GM21825 (cell line): ENCODE measurements at regions not wholly inside any gene's neighbourhood (a gene's known extent, or its start where the extent isn't known, plus 50 kb on each side); places are given as distances from the start of the nearest gene placed in this dataset.
"Not testable (repeated sequence)": the region's sequence is repeated elsewhere in the genome, so short reads cannot be mapped to it uniquely, and the experiment has no call there.

Experiments
- ATAC-seq: cut with Tn5 transposase; IDR thresholded peaks from one replicate; pipeline ENCODE4 v1.9.1; 2021; ENCODE audit warnings: mild to moderate bottlenecking, moderate library complexity; ENCODE audit not compliant: unreplicated experiment

DNA sequence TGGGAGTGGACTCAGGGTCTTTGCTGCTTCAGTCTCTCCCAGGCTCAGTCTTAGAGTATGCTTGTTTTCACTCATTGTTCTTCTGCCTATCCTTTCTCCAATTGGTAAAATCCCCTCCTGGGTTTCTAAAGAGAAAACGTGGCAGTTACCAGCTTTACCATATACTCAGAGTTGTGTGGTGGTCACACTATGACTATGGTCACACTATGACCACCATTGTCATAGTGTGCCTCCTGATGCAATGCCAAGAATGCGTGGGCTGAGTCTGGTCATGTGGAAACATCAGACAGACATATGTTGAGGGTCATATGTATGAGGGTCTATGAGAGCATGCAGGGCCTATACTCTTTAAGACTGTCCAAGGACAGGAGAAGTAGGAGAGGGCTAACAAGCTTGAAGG lies 326.5 kb upstream of the PRR16 start:
- no peak for ATAC-seq

- no peak for ATAC-seq
Measured at GRCh38 chr5:120139039-120139438, 325.1 kb upstream of the PRR16 start.

DNA sequence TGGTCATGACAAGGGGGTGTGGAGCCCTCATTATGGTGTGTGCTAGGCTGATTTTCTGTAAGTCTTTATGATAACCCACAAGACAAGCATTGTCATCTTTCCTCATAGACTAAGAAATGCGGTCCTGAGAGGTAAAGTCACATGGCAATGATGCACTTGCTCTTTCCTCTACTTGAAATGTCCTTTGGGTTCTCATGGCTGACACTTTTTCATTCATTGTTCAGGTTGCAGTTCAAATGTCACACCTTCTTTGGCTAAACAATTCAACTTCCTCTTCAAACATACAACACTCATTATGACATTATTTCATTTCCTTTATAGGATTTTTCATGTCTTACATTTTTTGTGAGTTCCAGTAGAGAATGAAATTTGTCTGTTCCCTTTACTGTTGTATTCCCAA lies 323.6 kb upstream of the PRR16 start:
- ATAC-seq, result no peak

- no peak for ATAC-seq
Measured at GRCh38 chr5:120141076-120141475, 323.0 kb upstream of the PRR16 start.

DNA sequence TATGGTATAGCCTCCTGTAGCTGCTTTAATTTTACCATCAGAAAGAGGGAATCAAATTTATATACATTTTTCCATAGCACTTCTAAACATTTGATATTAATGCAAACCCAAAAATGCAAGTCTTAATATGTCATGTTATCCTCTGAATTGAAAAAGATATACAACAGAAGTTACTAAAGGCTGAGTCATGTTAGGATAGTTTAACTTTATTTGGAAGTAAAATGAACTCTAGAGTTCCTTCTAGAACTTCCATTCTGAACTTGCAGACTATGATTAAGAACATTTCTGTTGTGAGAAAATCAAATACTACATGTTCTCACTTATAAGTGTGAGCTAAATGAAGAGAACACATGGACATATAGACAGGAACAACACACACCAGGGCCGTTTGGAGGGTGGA lies 317.3 kb upstream of the PRR16 start:
- ATAC-seq, result no peak

GRCh38 chr5:120147911-120148310 lies 316.2 kb upstream of the PRR16 start:
- ATAC-seq, result not testable (repeated sequence)

DNA sequence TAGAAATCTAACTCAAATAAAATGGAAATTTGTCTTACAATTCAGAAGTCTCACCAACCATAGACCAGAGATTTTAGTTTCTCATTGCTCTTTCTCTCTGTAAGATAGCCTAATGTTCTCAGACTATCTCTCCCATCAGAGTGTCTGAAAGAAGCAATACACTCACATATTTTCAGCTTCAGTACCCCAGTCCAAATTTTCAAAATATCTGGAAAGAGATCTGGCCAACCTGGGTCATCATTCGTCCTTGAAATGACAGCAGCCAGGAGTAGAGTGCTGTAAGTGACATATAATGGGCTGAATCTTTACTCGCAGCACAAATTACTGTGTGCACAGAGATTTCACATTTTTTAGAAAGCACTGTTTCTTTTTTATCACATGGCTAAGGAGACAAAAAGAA lies 313.3 kb upstream of the PRR16 start:
- ATAC-seq, result no peak

- no peak for ATAC-seq
Measured at GRCh38 chr5:120151181-120151580, 312.9 kb upstream of the PRR16 start.

DNA sequence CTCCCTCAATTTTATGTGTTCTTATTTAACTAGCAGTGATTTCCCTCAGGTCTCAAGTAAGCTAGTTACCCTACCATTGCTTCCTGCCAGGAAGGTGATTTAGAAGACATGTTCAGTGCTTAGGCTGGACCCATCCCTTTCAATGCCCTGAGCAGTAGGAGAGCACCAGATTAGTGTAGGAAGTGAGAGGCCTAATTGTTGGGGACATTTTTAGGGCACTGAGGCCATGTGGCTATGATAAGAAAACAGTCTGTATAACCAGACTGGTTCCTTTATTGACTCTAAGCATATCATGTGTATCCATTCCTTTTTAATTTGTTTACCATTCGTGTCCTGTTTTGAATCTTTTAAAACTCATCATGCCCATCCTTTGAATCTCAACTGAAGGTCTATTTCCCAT lies 312.3 kb upstream of the PRR16 start:
- no peak for ATAC-seq

- ATAC-seq, result no peak
Measured at GRCh38 chr5:120152472-120152871, 311.6 kb upstream of the PRR16 start.

DNA sequence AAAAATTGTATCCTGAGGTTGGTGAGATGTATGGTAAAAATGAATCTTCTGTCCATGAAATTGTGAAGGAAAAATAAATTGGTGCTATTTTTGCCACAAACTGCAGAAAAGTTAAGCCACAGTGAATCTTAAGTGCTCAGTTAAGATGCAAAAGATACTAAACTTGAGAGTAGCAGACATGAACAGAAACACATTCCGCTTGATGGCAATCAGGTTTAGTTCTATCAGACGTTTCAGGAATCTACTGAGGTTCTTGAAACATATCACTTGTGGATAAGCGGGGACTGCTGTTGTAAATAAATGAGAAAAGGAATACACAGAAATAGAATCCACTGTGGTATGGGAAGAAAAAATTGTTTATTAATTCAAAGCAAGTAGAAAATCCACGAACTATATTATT lies 311.2 kb upstream of the PRR16 start:
- no peak for ATAC-seq

DNA sequence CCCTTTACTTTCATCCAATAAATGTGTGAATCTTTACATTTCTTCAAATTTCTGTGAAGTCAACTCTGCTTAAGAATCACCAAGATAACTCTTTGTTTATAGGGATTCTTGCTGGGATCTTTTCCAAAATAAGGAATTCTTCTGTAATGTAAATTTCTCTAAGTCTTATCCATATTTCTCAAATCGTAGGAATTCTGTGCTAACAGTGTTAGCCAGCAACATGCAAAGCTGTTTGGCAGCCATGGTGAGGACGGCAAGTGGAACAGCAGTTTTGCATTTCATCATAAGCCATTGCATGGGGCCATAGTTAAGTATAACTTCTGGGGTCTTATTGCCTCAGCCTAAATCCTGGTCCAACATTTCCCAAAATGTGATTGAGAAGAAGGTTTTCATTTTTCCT lies 310.5 kb upstream of the PRR16 start:
- no peak for ATAC-seq

DNA sequence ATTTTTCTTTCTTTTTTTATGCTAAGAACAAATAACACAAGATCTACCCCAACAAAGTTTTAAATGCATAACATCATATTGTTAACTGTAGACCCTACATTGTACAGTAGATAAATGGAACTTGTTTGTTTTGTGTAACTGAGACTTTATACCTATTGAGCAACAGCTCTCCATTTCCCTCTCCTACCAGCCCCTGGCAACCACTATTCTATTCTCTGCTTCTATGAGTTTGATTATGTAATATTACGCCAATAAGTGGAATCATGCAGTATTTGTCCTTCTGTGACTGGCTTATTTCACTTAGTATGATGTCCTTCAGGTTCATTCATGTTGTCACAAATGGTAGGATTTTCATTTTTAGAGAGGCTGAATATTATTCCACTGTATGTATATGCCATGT lies 308.2 kb upstream of the PRR16 start:
- no peak for ATAC-seq

- no peak for ATAC-seq
Measured at GRCh38 chr5:120158211-120158610, 305.9 kb upstream of the PRR16 start.

DNA sequence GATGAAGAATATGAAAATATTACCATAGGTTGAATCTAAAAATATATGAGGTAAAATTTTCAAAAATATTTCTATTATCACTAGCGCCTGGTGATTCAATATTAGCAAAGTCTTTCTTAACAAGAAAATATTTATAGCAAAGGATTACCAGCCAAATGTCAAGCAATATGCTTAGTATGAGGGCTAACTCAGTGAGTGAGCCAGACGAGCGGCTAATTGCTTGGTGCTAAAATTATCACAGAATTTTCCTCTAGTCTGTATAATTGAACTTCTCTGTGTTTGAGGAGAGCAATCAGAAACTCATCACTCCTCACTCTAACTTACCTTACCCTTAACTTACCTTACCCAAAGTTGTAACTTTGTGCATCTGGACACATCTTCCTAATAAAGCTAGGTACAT lies 304.9 kb upstream of the PRR16 start:
- no peak for ATAC-seq

DNA sequence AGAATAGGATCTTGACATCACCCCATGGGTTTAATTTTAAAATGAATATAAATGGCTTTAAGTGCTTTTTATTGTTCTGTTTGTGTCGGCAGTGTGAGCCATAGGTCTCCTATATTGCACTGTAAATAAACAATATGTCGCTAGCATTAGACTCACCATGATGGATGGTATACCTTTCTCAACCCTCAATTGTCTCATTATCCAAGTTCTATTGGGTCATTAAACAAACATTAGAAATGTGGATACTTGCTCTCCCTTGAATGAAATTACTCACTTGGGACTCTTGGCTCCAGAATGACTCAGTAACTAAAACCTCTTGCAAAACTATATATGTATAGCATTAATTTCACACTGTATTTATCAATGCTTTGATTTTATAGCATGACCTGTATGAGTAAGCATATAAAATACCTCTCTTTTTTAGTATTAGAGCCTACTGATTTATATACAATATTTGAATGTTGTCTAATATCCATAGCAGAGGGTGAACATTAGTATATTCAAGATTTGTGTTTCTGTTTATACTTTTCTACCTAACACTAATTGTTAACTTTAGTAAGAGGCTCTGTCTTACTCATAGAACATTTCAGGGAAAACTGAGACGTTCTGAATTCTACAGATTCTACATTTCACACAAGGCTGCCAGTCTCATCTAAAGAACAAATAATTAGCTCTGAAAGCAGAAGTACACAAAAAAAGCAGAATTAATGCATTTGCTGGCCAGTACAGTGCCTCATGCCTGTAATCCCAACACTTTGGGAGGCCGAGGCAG lies 303.8 kb upstream of the PRR16 start:
- no peak for ATAC-seq

DNA sequence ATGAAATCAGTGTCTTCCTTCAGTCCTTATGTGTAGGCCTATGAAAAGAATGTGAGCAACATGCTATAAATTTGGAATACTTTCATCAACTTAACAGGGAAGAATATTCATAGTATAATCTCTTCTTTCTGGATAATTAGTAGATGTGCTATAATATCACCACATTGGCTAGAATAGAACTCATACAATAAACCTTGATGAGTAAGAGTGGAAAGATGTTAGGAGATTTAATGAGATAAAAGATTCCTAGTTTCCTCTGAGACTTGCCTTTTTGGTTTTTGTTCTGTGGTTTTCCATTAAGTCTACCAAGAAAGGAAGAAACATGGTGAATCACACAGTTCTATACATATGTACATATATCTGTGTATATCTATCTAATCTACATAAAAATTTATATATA lies 301.8 kb upstream of the PRR16 start:
- ATAC-seq, result no peak

- no peak for ATAC-seq
Measured at GRCh38 chr5:120164037-120164436, 300.1 kb upstream of the PRR16 start.

DNA sequence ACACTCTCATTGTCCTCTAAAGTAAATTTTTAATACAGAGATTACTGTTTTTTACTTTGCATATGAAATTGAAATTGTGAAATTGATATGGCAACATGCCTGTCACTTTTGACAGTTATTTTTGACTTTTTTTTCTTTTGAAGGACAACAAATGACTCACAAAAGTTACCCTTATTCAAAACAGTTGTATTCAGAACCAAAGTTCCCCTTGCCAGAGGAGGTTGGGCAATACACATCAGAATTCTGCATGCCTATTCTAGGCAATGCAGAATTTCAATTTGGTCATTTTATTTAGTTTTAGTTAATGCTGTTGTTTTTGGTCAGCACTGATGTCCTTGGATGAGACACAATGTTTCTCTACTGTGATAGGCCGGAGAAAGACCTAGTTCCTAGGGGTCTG lies 299.1 kb upstream of the PRR16 start:
- ATAC-seq, result no peak

DNA sequence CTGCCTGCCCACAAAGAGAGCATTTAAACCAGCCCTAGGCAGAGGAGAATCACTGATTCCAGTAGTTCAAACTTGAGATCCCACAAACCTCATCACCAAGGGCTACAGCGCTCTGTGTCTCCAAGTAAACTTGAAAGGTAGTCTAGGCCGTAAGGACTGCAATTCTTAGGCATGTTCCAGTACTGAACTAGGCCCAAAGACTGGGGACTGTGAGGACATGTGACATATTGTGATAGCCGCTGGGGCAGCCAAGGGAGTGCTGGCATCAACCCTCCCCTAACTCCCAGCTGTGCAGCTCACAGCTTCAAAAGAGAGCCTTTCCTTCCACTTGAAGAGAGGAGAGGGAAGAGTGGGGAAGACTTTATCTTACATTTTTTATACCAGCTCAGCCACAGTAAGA lies 291.0 kb upstream of the PRR16 start:
- ATAC-seq, result no peak

DNA sequence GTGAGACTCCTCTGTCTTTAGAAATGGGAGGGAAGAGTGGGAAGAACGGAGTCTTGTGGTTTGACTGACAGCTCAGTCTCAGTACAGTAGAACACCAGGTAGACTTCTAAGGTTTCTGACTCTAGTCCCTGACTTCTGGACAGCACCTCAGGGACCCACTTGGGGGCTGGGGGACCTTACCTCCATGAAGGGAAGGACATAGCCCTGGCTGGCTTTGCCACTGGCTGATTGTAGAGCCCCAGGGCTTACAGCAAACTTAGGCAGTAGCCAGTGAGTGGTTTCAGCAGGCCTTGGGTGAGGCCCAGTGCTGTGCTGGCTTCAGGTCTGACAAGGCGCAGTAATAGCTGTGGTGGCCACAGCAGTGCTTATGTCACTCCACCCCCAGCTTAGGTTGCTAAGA lies 290.0 kb upstream of the PRR16 start:
- ATAC-seq, result no peak

DNA sequence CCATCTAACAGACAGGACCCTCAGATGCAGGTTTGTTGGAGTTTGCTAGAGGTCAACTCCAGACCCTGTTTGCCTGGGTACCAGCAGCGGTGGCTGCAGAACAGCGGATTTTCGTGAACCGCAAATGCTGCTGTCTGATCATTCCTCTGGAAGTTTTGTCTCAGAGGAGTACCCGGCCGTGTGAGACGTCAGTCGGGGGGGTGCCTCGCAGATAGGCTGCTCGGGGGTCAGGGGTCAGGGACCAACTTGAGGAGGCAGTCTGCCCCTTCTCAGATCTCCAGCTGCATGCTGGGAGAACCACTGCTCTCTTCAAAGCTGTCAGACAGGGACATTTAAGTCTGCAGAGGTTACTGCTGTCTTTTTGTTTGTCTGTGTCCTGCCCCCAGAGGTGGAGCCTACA lies 282.9 kb upstream of the PRR16 start:
- not testable (repeated sequence) for ATAC-seq

DNA sequence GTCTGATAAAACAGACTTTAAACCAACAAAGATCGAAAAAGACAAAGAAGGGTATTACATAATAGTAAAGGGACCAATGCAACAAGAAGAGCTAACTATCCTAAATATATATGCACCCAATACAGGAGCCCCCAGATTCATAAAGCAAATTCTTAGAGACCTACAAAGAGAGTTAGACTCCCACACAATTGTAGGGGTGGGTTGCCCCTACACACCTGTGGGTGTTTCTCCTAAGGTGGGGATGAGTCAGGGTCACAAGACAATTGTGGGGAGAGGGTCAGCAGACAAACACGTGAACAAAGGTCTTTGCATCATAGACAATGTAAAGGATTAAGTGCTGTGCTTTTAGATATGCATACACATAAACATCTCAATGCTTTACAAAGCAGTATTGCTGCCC lies 269.4 kb upstream of the PRR16 start:
- ATAC-seq, result not testable (repeated sequence)
